Erythroblast (primary cell): ENCODE measurements at regions not wholly inside any gene's neighbourhood (a gene's known extent, or its start where the extent isn't known, plus 50 kb on each side); places are given as distances from the start of the nearest gene placed in this dataset.

Source experiments
- GATA1 ChIP-seq: IDR thresholded peaks from 2 replicates; pipeline ENCODE4 v1.6.1; 2011; ENCODE audit warnings: low read depth, mild to moderate bottlenecking, control low read depth, low read length, moderate library complexity
- POLR2A ChIP-seq: IDR thresholded peaks from 2 replicates; pipeline ENCODE4 v1.6.1; 2011; ENCODE audit warnings: mild to moderate bottlenecking, low read length

- TF ChIP-seq POLR2A (no peak), GATA1 (no peak)
These were observed 1110.2 kb downstream of the GALC start for GRCh38 chr14:86882818-86883217.
